ENCODE measurements at regions not wholly inside any gene's neighbourhood (a gene's known extent, or its start where the extent isn't known, plus 50 kb on each side); places are given as distances from the start of the nearest gene placed in this dataset.
"Not testable (repeated sequence)": the region's sequence is repeated elsewhere in the genome, so short reads cannot be mapped to it uniquely, and the experiment has no call there.

DNA sequence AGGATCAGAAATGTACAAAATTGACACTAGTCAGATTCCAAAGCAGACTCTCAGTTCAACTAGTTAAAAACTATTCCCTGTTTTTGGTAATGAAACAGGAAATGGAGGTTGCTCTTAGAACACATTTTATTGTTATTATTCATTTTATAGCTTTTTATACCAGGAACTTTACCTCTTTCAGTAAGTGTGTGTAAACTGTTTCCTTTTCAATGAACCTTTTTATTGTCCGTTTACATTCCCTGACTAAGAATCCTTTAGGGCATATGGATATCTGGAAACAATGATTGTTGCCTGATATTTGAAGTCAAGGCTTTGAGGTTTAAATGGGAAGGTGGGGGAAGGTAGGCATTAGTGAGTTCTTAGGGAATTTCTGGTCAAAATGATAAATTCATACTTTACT lies 1511.4 kb downstream of the ADGRL3 start:
- no peak for DNase-seq

DNA sequence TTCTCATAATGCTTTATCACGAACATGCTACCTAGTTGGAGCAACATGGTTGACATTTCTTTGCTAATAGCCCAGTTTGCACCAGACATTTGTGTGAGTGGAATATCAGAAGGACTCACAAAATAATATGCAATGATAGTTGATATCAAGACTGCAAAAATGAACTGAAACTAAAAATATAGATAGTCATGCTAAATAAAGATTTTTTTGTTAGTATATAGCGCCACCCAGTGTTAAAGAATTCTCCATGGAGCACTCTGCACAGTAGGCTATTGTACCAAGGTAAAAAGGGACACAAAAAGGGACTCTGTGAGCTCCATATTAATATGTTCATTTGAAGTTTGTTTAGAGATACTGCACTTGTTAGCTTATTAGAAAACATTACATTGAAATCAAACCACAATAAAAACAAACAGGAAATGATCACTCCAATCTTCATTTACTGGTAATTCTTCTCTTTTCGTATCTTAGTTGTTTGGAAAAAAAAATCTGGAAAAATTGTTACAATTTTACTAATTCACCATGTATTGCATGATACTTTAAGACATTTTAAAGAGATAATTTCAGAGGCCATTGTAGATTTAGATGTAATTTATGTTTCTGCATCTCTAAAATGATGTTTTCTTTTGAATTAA lies 1509.6 kb downstream of the ADGRL3 start:
- peak in 3 of 58 donors; percentile 0 to 76 (median 26) for DNase-seq

DNA sequence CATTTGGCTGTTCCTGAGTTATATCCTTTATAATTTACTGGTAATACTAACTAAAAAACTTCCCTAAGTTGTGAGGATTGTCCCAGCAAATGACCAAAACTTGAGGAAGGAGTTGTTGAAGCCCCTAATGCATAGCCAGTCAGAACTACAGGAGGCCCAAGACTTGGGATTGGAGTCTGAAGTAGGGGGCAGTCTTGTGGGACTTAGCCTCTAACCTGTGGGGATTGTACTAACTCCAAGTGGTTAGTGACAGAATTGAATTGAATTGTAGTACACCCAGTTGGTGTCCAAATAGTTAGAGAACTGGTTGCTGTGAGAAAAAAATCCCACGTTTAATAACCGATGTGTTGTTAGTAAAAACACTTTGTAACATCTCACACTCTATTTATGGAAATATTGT lies 1506.3 kb downstream of the ADGRL3 start:
- no peak for DNase-seq

DNA sequence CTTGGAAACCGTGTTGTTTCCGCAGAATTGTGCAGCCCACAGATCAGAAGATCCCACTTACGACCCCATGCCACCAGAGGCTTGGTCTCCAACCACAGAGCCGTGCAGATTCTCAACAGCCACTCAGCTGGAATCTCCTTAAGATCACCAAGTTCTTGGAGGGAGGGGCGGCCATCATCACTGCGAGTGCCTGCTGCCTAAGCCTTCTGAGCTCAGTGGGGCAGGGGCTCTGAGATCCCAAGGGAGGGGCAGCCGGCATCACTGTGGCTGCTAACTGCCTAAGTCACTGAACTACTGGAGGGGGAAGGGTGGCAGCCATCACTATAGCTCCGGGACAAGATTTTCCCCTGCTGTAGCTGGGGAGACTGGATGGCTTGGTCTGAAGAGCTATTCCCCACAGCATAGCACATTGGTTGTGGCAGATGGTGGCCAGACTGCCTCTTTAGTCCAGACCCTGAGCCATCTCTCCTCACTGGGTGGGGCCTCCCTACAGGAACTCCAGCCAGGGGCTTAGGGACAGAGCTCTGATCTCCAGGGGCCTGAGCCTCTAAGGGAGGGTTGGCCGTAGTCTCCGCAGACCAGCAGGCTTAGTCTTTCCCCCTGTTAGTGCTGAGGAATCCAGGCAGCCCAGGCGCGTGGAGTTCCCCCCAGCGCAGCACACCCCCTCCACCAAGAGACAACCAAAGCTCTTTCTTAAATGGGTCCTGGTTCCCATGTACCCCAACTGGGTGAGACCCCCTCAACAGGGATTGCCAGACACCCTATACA lies 1483.9 kb downstream of the ADGRL3 start:
- no peak for DNase-seq

DNA sequence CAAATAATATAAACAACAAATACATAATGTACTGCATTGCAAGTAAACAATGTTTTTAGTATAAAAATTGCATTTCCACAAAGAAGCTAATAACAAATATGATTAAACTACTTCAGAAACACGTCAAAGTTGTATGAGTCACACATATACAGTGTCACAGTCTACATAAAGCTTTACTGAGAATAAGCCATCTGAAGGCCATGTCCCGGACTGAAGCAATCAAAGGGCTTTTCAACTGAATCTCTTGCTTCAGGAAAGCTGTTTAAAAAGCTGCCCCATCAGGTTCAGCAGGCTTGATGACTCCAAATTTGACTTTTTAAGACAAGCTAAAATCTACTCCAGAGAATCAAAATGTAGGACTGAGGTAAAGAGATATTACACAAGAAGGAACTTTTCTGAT lies 1476.8 kb downstream of the ADGRL3 start:
- no peak for DNase-seq

DNA sequence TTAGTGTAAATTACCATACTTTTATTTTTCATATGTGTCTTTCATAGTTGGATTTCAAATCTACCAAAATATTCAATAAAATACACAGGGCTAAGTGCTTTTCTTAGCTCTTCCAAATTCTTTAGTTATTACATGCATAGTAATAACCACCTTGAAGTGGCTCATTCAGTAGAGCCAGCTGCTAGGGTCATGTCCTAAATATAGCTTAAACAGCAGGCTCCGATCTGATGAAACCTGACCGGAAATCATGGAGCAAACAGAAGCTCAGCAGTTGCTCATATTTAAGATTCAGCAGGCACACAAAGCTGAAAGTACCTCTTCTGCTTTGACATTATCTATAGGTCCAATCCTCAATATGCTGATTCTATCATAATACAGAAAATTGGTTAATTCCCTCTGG lies 1470.4 kb downstream of the ADGRL3 start:
- DNase-seq: no peak

DNA sequence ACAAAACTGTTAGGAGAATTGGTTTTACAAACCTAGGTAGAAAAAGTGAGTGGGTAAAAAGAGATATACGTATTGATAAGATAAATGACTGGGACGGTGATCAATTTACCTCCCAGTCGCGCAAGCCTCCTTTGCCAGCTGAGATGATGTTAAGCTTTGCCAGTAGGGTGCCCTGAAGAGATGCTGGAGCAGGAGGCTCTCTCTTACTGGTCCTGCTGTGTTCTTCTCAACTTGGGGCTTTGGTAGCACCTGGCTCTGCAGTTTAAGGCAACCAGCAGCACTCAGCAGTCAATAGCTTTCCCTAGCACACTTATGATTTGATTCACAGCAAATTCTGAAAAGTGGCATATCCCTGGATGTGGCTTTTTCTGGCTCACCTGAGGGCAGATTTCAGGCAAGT lies 1461.7 kb downstream of the ADGRL3 start:
- DNase-seq: no peak

DNA sequence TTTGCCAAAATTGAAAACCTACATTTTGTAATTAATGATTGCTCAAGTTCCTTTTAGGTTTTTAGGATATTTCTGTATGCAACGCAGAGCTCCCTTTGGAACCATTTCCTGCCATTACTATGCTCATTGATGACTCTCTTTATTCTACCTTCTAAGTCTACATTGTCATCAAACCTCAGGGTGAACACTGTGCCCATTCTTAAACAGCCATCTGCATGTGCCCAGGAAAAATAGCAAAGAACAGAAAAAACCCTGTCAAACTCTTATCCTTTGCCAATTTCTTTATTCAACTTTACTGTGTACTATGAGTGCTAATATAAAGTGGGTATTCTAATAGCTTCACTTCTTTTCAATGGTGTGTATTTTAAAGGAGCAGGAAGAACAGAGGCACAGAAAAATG lies 1455.9 kb downstream of the ADGRL3 start:
- no peak for DNase-seq

DNA sequence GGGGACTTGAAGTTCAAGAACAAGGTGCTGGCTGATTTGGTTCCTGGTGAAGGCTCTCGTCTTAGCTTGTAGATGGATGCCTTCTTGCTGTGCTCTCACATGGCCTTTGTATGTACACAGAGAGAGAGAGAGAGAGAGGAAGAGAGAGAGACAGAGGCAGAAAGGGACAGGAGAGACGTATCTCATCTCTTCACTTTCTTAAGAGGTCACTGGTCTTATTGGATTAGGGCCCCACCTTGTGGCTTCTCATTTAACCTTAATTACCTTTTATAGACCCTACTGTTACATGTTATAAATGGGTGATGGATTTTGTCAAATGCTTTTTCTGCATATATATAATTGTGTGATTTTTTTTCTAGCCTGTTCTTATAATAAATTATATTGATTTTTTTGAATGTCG lies 1444.2 kb downstream of the ADGRL3 start:
- DNase-seq: peak in 1 of 58 donors; percentile 1

DNA sequence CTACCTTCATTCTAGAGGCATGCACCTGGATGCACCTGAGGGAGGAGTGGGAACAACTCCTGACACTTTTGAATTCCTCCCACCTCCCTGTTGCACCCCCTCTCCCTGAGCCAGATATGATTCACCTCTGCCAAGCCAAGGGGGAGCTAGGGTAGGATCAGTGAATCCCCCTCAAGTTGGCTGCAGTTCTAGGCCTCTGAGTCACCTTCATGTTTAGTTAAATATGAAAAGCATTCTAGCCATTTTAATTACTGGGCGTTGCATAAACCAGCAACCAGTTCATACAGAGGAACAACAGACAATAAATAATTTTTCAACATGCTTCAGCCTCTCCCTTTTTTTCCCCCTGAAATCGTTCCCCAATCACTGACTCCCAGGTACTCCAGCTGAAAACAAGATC lies 1440.2 kb downstream of the ADGRL3 start:
- DNase-seq: no peak

DNA sequence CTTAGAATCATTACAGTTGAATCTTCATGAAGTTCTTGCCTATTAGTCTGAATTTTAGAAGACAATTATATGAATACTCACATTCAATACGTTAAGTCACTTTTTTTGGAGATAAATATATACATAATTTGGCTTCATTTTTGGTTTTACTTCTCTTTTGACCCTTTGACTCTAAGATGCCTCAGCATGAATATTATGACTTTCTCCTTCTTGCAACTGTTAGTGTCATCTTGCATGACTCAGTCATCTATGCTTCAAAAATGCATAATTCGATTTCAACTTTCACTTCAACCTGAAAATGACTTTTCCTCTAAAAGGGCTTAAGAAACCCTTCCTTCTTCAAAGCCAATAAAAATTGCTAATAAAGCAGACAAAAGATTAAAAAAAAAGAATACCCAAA lies 1427.5 kb downstream of the ADGRL3 start:
- DNase-seq: no peak

DNA sequence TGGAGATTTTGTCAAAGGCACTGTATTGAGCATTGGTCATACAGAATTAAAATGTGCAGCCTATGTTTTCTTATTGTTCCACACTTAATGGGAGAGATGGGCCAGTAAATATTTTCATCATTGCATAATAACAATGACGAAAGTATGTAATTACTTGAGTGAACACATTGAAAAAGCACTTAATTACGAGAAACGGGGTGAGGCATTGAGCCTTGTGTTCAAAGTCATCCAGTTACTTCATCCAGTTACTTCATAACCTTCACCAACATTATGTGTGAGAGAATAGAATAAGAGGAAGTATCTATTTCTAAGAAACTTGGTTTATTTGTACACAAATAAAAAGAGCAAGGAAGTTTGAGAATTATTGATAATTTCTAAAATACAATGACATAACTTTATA lies 1427.0 kb downstream of the ADGRL3 start:
- DNase-seq: no peak

DNA sequence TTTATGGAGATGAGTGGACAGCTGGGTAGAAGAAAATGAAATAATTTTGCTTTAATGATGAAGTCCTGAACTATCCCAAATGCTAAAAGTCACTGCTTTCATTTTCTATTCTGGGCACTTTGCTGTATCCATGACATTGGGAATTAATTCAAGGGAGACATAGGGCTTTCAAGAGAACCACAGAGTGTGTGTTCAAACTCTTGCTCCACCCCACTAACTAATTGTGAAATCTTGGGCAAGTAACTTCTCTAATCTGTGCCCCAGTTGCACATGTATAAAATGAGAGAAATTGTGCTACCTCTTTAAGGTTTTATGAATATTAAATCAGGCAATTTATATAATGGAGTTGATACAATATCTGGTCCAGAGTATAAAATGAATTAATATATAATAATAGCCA lies 1422.0 kb downstream of the ADGRL3 start:
- DNase-seq: no peak

DNA sequence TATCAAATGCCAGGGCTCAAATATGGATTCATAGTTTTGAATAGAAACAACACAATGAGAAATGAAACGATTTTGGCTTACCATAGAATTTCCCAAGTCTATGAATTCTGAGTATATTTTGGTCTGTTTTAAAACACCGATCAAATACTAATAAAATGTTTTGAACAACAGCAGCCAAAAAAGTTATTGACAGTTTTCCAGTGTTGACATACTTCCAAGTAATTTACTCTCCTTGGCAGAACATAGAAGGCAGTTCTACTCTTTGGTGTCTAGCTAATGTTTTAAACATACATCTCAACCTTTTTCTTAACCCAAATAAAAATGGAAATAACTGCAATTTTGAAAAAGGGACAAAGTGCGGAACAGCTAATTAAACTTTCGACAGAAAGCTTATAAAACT lies 1419.8 kb downstream of the ADGRL3 start:
- DNase-seq: no peak

DNA sequence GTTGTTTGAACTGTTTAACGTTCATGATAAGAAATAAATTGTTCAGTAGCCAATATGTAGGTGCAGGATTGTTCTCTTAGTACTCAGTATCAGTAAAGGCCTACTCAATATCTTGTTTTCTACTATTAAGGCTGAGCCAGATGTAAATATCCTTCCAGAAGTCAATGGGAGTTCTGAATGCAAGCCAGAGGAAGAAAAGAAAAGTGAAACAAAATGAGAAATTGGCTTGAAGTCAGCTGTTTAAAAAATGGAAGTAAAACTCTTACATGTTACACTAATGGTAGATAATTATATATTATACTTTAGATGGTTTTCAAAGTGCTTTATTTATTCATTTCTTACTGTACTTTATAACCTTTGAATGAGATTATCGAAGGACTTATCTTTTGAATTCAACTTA lies 1417.9 kb downstream of the ADGRL3 start:
- DNase-seq: no peak

DNA sequence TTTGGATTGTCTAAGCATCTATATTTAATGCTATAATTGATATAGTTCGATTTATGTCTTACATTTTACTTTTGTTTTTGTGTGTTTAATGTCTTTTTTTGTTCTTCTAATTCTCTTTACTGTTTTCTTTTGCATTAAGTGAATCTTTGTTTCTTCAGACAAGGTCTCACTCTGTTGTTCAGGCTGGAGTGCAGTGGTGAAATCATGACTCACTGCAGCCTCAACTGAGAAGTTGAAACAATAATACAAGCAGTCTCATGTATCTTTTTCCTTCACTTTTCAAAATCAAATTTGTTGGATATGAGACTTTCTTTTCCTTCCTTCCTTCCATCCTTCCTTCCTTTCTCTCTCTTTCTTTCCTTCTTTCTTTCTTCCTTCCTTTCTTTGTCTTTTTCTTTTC lies 1401.6 kb downstream of the ADGRL3 start:
- DNase-seq: no peak

DNA sequence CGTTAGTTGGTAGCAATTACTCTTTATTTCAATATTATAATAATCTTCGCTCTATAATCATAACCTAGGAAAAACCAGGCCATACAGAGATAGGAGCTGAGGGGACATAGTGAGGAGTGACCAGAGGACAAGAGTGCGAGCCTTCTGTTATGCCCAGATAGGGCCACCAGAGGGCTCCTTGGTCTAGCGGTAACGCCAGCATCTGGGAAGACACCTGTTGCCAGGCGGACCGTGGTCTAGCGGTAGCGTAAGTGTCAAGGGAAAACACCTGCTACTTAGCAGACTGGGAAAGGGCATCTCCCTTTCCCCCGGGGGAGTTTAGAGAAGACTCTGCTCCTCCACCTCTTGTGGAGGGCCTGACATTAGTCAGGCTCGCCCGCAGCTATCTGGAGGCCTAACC lies 1395.1 kb downstream of the ADGRL3 start:
- DNase-seq: not testable (repeated sequence)

DNA sequence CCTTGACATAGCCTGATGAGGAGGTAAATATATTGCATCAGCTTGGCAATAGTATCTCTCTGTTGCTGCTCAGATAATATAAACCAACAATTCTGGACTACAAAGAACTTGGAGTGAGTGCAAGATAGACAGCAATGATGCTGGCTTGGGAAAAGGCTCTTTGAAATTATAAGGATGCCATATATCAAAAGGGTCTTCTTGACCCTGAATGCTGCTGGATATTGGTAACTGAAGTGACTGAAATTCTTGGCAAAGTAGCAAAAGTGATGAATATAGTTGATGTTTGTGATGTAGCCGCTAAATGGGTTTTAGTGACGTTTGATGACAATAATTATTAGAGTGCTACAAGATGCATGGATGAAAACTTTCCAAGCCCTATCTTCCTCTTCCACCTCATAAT lies 1391.6 kb downstream of the ADGRL3 start:
- no peak for DNase-seq

DNA sequence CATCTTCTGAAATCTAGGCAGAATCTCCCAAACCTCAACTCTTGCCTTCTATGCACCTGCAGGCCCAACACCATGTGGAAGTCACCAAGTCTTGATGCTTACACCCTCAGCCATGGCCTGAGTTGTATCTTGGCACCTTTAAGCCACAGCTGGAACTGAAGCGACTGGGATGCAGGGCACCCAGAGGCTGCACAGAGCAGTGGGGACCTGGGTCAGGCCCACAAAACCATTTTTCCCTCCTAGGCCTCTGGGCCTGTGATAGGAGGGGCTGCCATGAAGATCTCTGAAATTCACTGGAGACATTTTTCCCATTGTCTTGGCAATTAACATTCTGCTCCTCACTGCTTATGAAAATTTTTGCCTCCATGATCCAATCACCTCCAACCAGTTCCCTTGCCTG lies 1388.5 kb downstream of the ADGRL3 start:
- DNase-seq: no peak

DNA sequence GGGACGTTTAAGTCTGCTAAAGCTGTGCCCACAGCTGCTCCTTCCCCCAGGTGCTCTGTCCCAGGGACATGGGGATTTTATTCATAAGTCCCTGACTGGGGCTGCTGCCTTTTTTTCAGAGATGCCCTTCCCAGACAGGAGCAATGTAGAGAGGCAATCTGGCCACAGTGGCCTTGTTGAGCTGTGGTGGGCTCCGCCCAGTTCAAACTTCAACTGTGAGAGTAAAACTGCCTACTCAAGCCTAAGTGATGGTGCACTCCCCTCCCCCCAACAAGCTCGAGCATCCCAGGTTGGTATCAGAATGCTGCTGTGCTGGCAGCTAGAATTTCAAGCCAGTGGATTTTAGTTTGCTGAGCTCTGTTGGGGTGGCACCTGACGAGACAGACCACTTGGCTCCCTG lies 1371.4 kb downstream of the ADGRL3 start:
- no peak for DNase-seq

DNA sequence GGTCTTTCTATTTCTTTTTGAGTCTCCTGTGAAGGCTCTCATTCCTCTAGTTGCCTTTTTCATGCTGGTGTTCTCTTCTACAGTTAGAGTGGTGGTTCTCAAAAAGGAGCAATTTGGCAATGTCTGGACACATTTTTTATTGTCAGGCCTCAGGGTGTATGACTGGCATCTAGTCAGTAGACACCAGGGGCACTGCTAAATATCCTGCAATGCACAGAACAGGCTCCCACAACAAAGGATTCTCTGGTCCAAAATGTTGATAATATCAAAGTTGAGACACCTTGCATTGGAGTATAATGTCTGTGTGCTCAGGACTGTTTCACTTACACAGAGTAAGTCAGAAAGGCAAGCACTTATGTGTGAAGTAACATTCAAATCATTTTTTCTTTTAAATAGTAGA lies 1360.7 kb downstream of the ADGRL3 start:
- DNase-seq: no peak

DNA sequence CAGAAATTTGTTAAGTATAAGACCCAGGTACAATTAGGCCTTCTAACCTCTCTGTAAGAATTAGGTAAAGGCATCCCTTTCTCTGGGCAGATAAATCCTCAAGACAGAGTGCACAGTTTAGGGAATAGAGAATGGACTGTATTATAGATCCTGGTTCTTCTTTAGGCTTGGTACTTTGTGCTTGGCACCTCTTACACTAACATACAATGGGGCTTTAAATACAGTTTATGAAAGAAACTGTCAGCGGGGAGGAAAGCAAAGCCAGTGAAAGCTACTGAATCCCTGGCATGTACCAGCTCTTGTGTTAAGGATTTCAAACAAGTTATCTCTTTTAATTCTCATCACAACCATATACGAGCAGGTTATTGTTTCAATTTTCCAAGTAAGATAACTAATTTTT lies 1350.0 kb downstream of the ADGRL3 start:
- DNase-seq: peak in 2 of 58 donors; percentile 1 to 6

DNA sequence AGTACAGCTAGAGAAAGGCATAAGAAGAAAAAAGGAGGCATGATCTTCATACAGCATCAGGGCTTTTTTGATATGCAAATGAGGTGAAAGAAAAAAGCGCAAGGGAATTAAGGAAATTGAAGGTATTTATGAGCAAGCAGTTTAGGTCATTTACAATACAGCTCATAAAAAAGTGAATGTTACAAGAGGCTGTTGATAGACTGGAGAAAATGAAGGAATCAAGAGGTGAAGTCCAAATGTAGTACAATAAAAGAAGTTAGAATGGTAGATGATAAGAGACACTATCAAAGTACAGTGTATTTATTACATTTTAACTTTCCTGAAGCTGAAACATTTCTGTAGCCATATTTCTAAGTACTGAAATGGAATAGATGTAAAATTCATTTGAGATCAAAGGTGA lies 1349.5 kb downstream of the ADGRL3 start:
- no peak for DNase-seq

Data from anterior cingulate cortex (tissue), 58 donors.